RWPE1 (cell line): ENCODE measurements at regions not wholly inside any gene's neighbourhood (a gene's known extent, or its start where the extent isn't known, plus 50 kb on each side); places are given as distances from the start of the nearest gene placed in this dataset.
A peak's percentile ranks its signal among the peaks of the same experiment; 100 is the strongest.

Source experiments
- CTCF ChIA-PET: fragments of 350-600 bp; sonication (Branson Sonifier 250); formaldehyde crosslinking; extraction: SDS; loops from one replicate; lab custom pipeline; 2021; lab: Yijun Ruan, JAX
- POLR2A ChIA-PET: fragments of 400-600 bp; formaldehyde crosslinking; extraction: SDS; loops from one replicate; lab custom pipeline; 2020; ENCODE audit warnings: antibody characterized with exemption; ENCODE audit not compliant: low non-redundant PET; lab: Yijun Ruan, JAX
- DNase-seq: peaks from one replicate; pipeline ENCODE4 v3.0.0; 2012; ENCODE audit warnings: low spot score
- H3K27ac ChIP-seq: fragments of 450-650 bp; 2 replicates; pipeline ENCODE4 v1.5.1; 2017
- TF ChIP-seq, protein P1 (sequence below): fragments of 450-650 bp; conservative IDR thresholded peaks from 2 replicates; pipeline ENCODE4 v1.5.1; 2017; ENCODE audit warnings: low read depth, mild to moderate bottlenecking

DNA sequence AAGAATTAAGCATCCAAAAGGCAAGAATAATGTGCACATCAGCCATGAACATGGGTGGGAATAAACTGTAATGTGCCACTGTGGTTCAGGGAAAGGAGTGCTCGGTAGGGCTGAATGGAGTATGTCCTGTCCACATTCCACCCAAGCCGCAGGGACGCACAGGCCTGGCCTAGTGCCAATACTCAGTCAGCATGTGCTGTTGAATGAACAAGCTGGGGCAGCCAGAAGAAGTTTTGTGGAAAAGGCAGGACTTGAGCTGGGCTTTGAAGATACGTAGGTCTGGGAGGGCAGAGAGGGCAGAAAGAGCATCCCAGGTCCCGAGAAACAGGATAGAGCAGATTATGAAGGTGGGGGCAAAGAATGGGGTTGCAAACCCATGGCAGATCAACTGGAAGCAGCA, 60.0 kb upstream of the PLET1 start:
- H3K27ac ChIP-seq = peak overlapping the region; percentile 88
- DNase-seq = peak; percentile 23
- ChIA-PET CTCF (no interaction called here), POLR2A (no interaction called here)
- TF ChIP-seq, protein P1, sequence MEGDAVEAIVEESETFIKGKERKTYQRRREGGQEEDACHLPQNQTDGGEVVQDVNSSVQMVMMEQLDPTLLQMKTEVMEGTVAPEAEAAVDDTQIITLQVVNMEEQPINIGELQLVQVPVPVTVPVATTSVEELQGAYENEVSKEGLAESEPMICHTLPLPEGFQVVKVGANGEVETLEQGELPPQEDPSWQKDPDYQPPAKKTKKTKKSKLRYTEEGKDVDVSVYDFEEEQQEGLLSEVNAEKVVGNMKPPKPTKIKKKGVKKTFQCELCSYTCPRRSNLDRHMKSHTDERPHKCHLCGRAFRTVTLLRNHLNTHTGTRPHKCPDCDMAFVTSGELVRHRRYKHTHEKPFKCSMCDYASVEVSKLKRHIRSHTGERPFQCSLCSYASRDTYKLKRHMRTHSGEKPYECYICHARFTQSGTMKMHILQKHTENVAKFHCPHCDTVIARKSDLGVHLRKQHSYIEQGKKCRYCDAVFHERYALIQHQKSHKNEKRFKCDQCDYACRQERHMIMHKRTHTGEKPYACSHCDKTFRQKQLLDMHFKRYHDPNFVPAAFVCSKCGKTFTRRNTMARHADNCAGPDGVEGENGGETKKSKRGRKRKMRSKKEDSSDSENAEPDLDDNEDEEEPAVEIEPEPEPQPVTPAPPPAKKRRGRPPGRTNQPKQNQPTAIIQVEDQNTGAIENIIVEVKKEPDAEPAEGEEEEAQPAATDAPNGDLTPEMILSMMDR = no peak

DNA sequence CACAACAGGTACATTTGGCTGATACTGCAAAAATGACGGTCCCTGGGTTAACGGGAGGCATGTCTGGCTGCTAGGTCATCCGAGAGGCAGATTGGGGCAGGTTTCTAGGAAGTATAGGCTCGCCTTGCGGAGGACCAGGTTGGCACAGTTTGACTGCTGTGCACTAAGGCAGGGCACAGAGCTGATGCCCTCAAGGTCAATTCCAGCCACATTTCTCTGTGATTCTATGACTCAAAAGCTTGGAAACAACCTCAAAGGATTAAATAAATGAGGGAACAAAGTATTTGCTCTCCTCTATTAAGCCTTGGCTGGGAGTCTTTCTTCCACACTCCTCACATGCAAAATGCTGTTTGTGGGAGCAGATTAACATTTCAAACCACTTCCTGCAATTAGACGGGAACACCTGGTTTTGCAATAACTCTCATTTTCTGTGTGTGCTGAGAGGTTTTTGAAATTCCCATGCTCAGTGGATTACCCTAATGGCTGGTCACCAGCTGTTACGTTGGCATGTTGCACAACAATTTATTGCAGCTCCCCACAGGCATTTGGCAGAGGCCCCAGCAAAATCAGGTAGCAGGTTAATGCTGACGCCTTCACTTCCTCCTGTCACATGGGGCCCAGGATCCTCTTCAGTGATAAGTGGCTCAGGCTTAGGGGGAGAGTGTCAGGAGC, 61.0 kb upstream of the PLET1 start:
- H3K27ac ChIP-seq = peak overlapping the region; percentile 88
- POLR2A ChIA-PET = no interaction called here
- TF ChIP-seq, protein P1 = no peak
- CTCF ChIA-PET = no interaction called here
- peak; percentile 89 for DNase-seq

- TF ChIP-seq, protein P1 = no peak
- CTCF ChIA-PET = no interaction called here
- POLR2A ChIA-PET = no interaction called here
- H3K27ac ChIP-seq = peak overlapping the region; percentile 88
- no peak for DNase-seq
Observed at GRCh38 chr11:112322173-112322790, 61.6 kb upstream of the PLET1 start.

GRCh38 chr11:112334381-112334780, 73.7 kb upstream of the PLET1 start:
- H3K27ac ChIP-seq = peak overlapping the region; percentile 71
- POLR2A ChIA-PET = interaction anchor here (0.5 to 0.7 kb wide), 2 partner anchors 19 to 204 kb away, joined by 6 to 10 read pairs; no protein-coding TSS in a partner anchor
- DNase-seq = peak; percentile 85
- TF ChIP-seq, protein P1 = no peak
- CTCF ChIA-PET = interaction anchor here (0.6 kb wide), 2 partner anchors 192 to 342 kb away, joined by 3 to 4 read pairs; no protein-coding TSS in a partner anchor

DNA sequence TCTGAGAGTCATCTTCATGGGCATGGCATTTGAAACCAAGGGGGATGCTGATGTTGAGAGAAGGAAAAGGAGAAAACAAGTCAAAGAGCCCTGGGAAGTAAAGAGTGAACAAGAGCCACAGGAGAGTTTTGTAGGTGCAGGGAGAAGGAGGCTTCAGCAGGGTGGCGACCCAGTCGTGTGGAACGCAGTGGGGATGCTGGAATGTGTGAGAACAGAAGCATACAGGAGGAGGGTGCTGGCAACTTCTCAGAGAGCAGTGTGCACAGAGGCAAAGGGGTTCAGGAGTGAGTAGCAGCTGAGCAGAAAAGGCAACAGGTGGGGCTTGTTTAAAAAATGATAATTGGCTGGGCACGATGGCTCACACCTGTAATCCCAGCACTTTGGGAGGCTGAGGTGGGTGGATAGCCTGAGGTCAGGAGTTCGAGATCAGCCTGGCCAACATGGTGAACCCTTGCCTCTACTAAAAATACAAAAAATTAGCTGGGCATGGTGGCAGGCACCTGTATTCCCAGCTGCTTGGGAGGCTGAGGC, 75.8 kb upstream of the PLET1 start:
- POLR2A ChIA-PET = no interaction called here
- no peak for DNase-seq
- CTCF ChIA-PET = no interaction called here
- TF ChIP-seq, protein P1 = no peak
- H3K27ac ChIP-seq = no peak overlapping the region

DNA sequence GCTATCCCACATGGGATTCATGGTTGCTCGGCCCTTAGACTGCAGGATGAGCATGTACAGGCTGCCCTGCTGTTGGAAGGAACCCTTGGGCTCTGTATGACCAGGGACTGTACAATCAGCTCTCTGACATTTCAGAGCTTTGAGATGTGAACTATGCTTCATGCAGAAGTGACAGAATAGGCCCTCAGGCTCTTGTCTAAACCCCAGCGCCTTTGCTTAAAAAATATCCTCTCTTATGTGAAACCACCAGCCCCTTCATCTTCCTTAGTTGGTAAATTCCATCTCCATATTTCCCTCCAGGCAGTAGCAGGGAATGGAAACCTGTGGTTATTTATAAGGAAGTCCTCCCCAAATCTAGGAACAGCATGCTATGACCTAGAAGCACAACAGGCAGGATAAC, 78.9 kb upstream of the PLET1 start:
- TF ChIP-seq, protein P1 = no peak
- CTCF ChIA-PET = no interaction called here

More for the DNA sequence above, 78.9 kb upstream of the PLET1 start:
- no peak for DNase-seq
- H3K27ac ChIP-seq = no peak overlapping the region
- POLR2A ChIA-PET = no interaction called here
